C4-2B (cell line): ENCODE measurements at regions not wholly inside any gene's neighbourhood (a gene's known extent, or its start where the extent isn't known, plus 50 kb on each side); places are given as distances from the start of the nearest gene placed in this dataset.

Source experiments
- H3K27ac ChIP-seq: fragments of 450-650 bp; 2 replicates; pipeline ENCODE4 v1.5.1; 2017
- ZFX ChIP-seq: fragments of 450-650 bp; IDR thresholded peaks from 2 replicates; pipeline ENCODE4 v1.6.1; 2017
- TF ChIP-seq, protein P1 (sequence below): fragments of 450-650 bp; conservative IDR thresholded peaks from 2 replicates; pipeline ENCODE4 v1.5.1; 2017; ENCODE audit warnings: mild to moderate bottlenecking

DNA sequence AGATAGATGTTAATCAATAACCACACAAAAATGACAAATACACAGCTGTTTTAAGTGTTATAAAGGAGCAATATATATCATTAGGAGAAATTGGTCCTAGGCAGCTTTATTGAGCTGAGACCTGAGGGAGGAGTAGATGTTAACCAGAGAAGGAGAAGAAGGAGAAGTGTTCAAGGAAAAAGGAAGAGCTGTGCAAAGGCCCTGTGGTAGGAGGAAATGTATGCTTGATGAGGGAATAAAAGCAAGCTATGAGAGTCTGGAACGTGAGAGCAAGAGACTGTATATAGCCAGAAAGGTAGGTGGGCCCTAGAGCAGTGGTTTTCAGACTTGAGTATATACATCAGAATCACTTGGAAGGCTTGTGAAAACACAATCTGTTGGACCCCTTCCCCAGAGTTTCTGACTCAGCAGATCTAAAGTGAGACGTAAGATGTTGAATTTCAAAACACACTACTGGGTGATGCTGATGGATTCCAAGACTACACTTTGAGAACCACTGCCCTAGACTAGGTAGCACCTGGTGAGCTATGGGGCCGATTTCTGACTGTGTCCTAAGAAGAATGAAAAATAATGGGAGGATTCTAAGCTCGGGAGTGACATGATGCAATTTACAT, 342.3 kb upstream of the ADAMTS9 start:
- no peak overlapping the region for H3K27ac ChIP-seq
- TF ChIP-seq ZFX, result no peak
- TF ChIP-seq, protein P1, sequence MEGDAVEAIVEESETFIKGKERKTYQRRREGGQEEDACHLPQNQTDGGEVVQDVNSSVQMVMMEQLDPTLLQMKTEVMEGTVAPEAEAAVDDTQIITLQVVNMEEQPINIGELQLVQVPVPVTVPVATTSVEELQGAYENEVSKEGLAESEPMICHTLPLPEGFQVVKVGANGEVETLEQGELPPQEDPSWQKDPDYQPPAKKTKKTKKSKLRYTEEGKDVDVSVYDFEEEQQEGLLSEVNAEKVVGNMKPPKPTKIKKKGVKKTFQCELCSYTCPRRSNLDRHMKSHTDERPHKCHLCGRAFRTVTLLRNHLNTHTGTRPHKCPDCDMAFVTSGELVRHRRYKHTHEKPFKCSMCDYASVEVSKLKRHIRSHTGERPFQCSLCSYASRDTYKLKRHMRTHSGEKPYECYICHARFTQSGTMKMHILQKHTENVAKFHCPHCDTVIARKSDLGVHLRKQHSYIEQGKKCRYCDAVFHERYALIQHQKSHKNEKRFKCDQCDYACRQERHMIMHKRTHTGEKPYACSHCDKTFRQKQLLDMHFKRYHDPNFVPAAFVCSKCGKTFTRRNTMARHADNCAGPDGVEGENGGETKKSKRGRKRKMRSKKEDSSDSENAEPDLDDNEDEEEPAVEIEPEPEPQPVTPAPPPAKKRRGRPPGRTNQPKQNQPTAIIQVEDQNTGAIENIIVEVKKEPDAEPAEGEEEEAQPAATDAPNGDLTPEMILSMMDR, result no peak

DNA sequence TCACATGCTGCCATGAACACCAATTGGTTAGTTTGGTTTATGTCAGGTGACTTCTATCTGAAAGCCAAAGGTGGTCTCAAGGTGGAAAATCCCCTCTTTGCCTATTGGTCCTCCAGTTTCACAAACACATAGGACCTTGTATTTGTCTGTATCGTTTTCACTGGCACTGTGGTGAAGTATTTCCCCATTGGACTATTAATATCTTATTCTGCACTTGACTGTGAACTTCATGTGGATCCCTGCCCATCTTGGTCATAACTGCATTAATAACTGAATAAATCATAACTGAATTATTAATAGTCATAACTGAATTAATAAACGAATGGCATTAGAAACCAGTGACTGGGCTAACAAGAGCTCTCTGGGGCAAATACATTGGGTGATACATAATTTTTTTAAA, 341.3 kb upstream of the ADAMTS9 start:
- H3K27ac ChIP-seq, result no peak overlapping the region
- no peak for TF ChIP-seq ZFX
- TF ChIP-seq, protein P1, result no peak

DNA sequence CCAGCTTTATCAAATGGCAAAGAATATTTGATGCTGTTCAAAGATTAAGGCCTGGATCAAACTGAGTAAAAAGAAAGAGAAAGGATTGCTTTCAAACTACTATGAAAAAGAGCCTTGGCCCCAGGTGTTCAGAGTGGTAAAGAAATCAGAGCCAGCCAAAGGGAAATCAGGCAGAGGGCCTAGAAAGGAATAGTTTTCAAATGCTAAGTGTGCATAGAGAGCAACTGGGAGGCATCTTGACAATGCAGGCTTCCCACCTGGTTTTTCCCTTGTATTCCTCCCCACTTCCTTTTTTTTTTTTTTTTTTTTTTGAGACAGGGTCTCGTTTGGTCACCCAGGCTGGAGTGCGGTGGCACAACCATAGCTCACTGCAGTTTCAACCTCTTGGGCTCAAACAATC, 340.2 kb upstream of the ADAMTS9 start:
- H3K27ac ChIP-seq, result no peak overlapping the region
- TF ChIP-seq ZFX, result no peak
- TF ChIP-seq, protein P1, result no peak

DNA sequence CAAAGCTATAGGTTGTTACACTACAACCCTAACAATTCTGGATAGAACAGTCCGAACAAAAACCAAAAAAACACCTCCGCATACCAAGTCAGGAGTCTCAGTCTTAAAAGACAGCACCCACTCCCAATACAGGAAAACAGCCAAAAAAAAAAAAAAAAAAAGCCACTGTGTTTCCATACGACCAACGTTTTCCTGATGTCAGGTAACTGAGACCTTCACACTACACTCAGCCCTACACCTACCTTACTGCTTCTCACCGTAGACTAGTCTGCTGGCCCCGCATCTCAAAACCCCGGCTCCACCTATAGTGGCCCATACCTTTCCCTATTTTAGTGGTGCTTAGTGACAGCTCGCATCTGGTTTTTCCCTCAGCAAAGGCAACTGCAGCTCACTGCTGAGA, 339.5 kb upstream of the ADAMTS9 start:
- no peak overlapping the region for H3K27ac ChIP-seq
- no peak for TF ChIP-seq ZFX
- TF ChIP-seq, protein P1, result no peak

DNA sequence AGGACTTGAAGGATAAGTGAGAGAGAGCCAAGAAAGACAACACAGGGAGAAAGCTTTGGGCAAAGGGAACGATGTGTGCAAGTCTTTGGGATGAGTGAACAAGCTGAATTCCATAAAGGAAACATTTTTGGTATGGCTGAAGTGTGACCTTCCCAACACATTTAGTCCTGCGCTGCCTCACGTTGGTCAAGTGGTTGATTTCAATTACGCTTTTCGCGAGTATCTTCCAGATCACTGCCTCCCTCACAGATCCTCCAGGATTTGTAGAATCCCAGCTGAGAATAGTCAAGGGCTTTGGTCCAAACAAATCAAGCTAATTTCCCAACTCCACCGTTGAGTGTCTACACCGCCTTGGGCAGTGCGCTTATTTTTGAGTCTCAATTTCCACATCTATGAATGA, 338.4 kb upstream of the ADAMTS9 start:
- TF ChIP-seq, protein P1, result 0 out of 2 replicates have a peak, but pooled peaks have one; percentile 3
- TF ChIP-seq ZFX, result no peak
- no peak overlapping the region for H3K27ac ChIP-seq

DNA sequence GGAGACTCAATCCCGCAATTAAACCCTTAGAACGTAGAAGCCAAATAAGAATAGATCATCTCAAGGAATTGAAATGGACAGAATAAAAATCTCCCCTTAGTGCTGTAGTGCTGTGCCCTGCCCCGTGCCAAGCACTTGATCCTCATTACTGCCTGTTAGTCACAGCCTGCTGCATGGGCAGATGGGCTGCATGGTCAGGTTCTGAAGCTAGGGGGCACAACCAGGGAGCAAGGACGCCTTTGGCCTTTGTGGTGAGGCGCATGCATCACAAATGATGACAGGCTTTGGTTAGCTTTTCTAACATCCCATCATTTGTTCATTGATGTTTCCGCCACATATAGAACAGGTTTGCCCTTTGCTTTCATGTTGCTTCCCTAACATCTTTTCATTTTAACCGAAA, 336.3 kb upstream of the ADAMTS9 start:
- H3K27ac ChIP-seq, result no peak overlapping the region
- TF ChIP-seq, protein P1, result no peak
- no peak for TF ChIP-seq ZFX

DNA sequence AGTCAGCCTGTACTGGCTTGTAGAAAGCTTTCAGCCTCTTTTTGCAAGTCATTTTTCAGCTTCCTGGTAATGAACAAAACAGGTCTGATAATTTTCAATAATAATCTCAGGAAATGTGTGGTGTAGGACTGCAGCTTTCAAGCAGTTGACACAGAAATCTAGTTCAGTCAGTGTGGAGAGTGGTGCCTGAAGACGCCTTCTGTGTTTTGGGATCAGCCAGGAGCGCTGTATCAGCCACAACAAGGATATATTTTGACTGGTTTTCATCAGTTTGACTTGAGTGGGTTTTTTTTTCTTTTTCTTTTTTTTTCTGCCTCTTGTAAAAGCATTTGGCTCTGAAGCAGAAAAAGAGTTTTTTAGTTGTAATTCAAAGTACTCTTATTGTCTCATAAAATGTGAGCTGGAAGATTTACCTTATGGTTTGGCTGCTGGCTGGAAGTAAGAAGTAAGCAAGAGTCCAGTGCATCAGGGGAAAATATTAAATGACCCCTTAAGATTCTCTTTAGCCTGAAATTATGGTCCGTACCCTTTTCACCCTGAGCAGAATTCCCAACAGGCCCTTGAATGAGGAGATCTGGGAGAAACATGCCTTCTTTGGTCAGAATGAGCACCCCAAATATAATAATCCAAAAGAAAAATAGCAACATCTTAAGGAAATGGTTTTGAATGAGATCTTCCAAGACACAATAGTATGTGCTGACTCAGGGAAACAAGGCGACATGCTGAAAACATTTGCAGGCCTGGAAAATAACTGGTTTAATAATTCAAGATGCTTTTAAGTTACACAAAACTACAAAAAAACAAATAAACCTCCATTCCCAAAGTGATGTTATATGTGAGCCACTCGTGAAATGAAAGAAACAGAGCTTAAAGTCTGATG, 332.7 kb upstream of the ADAMTS9 start:
- H3K27ac ChIP-seq, result no peak overlapping the region
- TF ChIP-seq, protein P1, result no peak
- no peak for TF ChIP-seq ZFX
